ENCODE measurements at regions not wholly inside any gene's neighbourhood (a gene's known extent, or its start where the extent isn't known, plus 50 kb on each side); places are given as distances from the start of the nearest gene placed in this dataset.
"Not testable (repeated sequence)": the region's sequence is repeated elsewhere in the genome, so short reads cannot be mapped to it uniquely, and the experiment has no call there.

DNA sequence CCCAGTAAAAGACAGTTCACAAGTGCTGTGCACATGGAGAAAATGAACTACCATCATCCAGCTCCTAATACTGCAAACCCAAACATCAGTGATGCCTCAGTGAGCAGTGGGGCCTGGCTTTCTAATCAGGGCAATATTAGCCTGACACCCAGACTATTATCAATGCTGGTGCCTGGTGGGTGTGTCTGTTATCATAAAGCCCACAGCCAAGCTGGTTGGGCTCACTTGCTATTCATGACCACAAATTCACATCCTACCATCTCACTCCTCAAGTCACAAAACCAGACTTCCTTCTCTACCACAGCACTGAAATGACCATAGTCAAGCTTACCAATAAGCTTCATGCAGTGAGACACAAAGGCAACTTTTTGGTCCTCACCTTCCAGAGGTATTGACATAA, 180.8 kb upstream of the PLN start:
- no peak for DNase-seq

DNA sequence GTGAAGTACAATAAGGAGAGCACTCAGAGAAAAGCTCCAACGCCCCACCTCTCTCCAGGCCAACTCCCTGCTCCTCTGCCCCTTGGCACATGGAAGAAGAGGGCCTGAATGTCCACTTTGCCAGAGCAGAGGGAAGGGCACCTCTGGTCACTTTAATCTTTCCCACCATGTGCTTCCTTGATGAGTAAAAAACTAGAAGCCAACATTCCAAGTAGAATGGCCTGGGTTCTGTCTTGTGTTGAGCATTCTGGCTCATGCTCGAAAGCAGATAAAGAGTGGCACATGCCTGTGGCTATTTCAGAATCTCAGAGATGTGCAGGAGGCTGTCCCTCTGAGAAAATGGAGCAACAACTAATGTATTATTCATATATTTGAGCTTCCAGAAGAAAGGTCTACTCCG, 177.4 kb upstream of the PLN start:
- no peak for DNase-seq

- no peak for DNase-seq
These were observed 176.1 kb upstream of the PLN start for GRCh38 chr6:118371955-118372354.

DNA sequence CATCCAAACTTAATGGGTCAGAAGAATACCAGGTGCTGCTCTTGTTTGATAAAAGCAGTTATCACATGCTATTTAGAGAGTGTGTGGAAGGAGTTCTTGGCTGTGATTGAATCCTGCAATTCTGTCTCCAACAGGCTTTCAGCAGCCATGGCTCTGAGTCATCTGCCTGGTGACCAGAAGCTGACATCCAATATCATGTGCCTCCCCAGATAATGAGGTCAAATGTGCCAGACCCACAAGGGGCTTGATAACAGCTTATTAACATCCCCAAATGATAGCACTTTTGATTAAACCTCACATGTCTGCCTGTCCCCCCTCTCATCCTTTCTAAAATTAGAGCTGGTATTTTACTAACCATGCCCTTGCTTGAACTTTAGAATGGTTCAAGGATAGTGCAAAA, 175.7 kb upstream of the PLN start:
- no peak for DNase-seq

GRCh38 chr6:118377711-118378414, 170.2 kb upstream of the PLN start:
- peak; percentile 88 for DNase-seq

DNA sequence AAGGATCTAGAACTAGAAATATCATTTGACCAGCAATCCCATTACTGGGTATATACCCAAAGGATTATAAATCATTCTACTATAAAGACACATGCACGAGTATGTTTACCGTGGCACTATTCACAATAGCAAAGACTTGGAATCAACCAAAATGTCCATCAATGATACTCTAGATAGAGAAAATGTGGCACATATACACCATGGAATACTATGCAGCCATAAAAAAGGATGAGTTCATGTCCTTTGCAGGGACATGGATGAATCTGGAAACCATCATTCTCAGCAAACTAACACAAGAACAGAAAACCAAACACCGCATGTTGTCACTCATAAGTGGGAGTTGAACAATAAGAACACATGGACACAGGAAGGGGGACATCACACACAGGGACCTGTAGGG, 167.5 kb upstream of the PLN start:
- not testable (repeated sequence) for DNase-seq

- DNase-seq: no peak
These were observed 166.0 kb upstream of the PLN start for GRCh38 chr6:118382126-118382525.

DNA sequence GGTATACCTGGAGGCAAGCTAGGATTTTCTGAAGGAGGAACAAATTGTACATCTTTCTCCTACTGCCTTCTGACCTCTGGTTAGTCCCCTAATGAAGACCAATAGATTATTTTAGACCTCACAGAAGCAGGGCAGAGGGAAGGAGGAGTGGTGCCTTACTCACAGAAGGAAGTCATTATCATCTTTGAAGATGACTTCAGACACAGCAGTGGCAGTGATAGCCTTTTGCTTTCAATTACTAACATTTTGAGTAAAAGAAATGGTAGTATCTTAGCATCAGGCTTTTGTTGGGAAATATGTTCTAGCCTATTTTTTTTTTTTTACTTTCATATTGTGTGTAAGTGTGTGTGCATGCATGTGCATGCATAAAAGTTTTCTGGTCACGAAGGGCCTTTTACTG, 164.2 kb upstream of the PLN start:
- no peak for DNase-seq

DNA sequence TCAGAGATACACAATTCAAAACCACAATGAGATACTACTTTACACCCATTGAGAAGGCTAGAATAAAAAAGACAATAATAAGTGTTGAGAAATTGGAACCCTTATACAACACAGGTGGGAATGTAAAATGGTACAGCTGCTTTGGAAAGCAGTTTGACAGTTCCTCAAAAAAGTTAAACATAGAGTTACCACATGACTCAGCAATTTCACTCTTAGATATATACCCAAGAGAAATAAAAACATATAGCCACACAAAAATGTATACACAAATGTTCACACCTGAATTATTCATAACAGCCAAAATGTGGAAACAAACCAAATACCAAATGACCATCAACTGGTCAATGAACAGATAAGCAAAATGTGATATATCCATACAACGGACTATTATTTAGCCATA, 161.1 kb upstream of the PLN start:
- DNase-seq: no peak

DNA sequence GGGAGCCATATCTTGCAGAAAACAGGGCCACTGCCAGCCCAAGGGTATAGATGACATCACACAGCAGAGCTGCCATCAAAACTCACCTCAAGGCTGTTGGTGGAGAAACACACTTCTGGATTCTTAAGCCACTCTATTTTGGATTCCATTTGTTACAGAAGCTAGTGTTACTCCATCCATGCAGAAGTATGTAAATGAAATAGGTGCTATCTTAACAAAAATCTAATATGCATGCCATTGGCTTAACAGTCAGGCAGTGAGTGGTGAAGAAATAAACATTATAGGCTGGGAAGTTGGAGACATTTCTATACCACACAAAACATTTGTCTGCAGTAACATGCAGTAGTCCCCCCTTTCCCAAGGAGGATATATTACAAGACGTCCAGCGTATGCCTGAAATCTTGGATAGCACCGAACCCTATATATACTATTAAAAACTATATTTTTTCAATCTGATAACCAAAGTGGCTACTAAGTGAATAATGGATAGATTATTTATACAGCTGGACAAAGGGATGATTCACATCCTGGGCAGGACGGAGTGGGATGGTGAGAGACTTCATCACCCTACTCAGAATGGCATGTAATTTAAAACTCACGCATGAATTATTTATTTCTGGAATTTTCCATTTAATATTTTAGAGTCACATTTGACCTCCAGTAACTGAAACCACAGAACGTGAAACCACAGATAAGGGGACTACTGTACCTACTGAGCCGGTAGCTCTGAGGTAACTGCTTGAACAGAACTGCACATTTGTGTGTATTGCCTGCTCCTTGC, 160.0 kb upstream of the PLN start:
- no peak for DNase-seq

DNA sequence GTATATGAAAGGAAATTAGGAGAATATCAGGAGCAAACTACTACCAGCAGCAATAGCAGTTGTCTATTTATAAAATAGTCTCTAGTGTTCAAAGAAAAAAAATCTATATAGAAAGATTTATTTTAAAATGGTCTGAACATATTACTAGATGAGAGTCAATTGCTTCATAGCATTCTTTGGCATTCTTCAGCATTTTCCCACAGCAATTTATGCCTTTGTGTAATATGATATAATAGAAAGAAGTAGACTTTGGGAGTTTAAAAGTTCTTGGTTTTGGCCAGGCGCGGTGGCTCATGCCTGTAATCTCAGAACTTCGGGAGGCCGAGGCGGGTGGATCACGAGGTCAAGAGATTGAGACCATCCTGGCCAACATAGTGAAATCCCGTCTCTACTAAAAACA, 157.0 kb upstream of the PLN start:
- DNase-seq: no peak

- DNase-seq: no peak
These were observed 154.0 kb upstream of the PLN start for GRCh38 chr6:118394106-118394505.

DNA sequence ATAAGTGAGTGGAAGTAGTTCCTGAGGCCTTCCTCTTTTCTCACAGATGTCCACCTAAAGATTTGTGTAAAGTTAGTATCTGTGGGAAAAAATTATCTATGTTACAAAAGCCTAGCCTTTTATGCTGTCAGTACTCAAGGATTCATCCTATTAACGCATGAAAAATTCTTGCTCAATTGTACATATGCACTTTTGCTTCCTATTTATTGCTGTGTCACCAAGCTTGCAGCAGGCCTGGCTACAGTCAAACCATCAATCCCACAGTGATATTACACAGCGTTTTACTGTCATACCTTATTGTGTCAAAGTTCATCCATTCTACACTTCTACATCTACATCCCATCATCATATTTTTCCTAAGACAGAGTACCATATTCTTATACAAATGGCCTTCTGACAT, 151.1 kb upstream of the PLN start:
- DNase-seq: no peak

- peak; percentile 29 for DNase-seq
These were observed 150.2 kb upstream of the PLN start for GRCh38 chr6:118397671-118398465.

DNA sequence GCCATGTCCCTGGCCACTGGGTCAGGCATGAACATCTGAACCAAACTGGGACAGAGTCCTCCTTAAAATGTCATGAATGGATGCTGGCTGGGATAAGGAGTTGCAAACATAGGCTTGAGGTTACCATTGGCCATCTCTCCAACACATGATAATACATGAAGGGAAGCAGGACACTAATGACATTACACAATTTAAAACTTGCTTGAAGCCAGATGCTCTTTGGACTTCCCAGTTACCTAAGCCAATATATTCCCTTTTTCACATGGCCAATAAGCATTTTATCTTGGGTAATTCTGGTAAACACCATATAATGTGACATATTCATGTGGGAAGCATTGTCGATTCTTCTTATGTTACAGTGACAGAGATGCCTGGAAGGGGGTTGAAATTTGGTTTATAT, 148.0 kb upstream of the PLN start:
- no peak for DNase-seq

- no peak for DNase-seq
These were observed 147.5 kb upstream of the PLN start for GRCh38 chr6:118400582-118400981.

DNA sequence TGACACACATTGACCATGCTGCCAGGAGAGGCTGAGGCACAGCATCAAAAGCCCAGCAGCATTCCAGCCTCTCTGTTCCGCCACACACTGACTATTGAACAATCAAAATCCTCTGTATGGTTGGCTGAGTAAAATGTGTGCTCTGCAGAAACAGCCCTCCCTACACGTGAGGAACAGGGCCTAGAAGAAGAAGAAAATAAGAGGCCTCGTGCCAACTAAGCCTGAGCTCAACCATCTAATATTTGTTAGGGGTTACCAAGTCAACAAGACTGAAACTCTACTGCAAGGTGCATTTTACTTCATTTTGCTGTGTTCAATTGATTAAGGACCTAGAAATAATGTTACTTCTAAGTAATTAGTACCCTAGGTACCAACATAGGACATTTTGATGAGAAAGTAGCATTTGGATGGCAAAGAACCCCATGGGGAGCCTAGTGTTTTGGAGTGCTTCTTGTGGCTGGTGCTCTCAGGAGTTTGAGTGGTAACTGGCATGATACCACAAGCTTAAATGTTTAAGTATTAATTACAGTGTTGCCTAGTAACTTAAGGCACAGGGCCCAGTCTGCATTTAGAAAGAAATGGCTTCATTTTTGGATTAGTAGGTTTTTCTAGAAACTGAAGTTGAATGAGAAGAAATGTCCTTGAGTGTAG, 146.6 kb upstream of the PLN start:
- peak; percentile 25 for DNase-seq

GRCh38 chr6:118403036-118403435, 145.1 kb upstream of the PLN start:
- no peak for DNase-seq

DNA sequence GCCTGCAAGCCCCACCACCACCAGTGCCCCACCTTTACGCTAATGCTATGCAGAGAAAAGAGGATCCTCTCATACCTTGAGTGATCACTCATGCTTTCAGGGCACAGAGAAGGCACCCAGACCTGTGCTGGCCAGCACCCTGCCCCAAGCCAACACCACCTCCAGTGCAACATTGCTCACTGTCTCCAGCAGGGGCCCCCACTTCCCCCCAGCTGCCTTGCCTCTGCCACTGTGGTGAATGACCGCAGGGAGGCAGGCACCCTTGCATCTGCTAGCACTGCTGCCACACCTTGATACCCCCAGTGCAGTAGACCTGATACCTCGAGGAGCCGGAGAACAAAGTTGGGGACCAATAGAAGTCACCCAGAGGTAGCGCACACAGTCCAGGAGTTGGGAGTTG, 139.2 kb upstream of the PLN start:
- no peak for DNase-seq

DNA sequence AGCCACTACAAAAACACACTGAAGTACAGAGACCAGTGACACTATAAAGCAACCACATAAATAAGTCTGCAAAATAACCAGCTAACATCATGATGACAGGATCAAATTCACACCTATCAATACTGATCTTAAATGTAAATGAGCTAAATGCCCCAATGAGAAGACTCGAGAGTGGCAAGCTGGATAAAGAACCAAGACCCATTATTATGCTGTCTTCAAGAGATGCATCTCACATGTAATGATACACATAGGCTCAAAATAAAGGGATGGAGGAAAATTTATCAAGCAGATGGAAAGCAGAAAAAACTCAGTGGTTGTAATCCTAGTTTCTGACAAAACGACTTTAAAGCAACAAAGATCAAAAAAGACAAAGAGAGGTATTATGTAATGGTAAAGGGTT, 138.1 kb upstream of the PLN start:
- DNase-seq: no peak
